ENCODE measurements at regions not wholly inside any gene's neighbourhood (a gene's known extent, or its start where the extent isn't known, plus 50 kb on each side); places are given as distances from the start of the nearest gene placed in this dataset.

DNA sequence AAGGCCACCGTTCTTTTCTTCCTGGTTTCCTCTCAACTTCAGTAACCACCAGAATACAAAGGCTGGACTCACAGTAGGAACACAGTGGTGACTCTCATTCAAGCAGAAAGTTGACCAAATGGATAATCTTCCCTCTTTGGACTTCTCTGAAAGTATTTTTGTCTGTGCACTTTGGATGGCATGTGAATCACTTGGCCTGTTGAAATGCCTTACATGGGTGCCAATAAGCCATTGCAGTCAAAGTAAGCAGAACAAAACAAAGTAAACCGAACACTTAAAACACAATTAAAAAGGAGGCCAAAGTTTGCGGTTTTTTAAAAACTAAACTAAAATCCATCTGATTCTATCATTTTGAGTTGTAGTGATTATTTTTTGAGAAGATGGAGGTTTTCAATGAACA is 370.1 kb upstream of the DDHD1 start:
- no peak for TF ChIP-seq EZH2 (IDR thresholded peaks at IDR 0.05; ENCODE audit: borderline replicate concordance, low read depth, low read length, severe bottlenecking)
- TF ChIP-seq, protein P1, sequence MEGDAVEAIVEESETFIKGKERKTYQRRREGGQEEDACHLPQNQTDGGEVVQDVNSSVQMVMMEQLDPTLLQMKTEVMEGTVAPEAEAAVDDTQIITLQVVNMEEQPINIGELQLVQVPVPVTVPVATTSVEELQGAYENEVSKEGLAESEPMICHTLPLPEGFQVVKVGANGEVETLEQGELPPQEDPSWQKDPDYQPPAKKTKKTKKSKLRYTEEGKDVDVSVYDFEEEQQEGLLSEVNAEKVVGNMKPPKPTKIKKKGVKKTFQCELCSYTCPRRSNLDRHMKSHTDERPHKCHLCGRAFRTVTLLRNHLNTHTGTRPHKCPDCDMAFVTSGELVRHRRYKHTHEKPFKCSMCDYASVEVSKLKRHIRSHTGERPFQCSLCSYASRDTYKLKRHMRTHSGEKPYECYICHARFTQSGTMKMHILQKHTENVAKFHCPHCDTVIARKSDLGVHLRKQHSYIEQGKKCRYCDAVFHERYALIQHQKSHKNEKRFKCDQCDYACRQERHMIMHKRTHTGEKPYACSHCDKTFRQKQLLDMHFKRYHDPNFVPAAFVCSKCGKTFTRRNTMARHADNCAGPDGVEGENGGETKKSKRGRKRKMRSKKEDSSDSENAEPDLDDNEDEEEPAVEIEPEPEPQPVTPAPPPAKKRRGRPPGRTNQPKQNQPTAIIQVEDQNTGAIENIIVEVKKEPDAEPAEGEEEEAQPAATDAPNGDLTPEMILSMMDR (IDR thresholded peaks at IDR 0.05; ENCODE audit: borderline replicate concordance, extremely low read depth, low read length, poor library complexity, severe bottlenecking): no peak

All from DND-41 (cell line).